ENCODE measurements at regions not wholly inside any gene's neighbourhood (a gene's known extent, or its start where the extent isn't known, plus 50 kb on each side); places are given as distances from the start of the nearest gene placed in this dataset.

DNA sequence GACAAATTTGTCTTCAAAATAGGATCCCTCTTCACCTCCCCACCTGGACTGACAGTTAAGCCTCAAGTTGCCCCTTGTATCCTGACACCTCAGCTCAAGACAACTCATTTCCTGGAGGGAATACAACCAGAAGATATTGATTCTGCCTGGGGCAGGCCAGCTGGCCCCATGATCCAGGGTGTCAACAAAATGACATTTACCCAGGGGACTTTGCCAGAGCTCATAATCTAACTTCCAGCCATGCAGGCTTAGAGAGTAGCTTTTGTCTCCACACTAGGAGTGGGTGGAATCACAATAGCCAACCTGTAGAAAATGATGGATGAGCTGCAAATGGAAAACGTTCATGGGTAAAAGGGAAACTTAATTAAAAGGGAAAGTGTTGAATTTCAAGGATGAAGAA lies 220.1 kb upstream of the DPP10 start:
- TF ChIP-seq, protein P1, sequence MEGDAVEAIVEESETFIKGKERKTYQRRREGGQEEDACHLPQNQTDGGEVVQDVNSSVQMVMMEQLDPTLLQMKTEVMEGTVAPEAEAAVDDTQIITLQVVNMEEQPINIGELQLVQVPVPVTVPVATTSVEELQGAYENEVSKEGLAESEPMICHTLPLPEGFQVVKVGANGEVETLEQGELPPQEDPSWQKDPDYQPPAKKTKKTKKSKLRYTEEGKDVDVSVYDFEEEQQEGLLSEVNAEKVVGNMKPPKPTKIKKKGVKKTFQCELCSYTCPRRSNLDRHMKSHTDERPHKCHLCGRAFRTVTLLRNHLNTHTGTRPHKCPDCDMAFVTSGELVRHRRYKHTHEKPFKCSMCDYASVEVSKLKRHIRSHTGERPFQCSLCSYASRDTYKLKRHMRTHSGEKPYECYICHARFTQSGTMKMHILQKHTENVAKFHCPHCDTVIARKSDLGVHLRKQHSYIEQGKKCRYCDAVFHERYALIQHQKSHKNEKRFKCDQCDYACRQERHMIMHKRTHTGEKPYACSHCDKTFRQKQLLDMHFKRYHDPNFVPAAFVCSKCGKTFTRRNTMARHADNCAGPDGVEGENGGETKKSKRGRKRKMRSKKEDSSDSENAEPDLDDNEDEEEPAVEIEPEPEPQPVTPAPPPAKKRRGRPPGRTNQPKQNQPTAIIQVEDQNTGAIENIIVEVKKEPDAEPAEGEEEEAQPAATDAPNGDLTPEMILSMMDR (conservative IDR thresholded peaks at IDR 0.05; ENCODE audit: low read depth, low read length), result no peak
- no peak for TF ChIP-seq EZH2 (IDR thresholded peaks at IDR 0.05; ENCODE audit: low read length, unreplicated experiment)
- TF ChIP-seq EZH2phosphoT487 (IDR thresholded peaks at IDR 0.05; ENCODE audit: borderline replicate concordance, low read length), result no peak

All from PC-3 (cell line).